GM12872 (cell line): ENCODE measurements at regions not wholly inside any gene's neighbourhood (a gene's known extent, or its start where the extent isn't known, plus 50 kb on each side); places are given as distances from the start of the nearest gene placed in this dataset.

Experiments
- CTCF ChIP-seq: IDR thresholded peaks from 3 replicates; pipeline ENCODE4 v1.5.1; 2011; ENCODE audit warnings: low read depth, mild to moderate bottlenecking, low read length, moderate library complexity; ENCODE audit not compliant: insufficient read depth

DNA sequence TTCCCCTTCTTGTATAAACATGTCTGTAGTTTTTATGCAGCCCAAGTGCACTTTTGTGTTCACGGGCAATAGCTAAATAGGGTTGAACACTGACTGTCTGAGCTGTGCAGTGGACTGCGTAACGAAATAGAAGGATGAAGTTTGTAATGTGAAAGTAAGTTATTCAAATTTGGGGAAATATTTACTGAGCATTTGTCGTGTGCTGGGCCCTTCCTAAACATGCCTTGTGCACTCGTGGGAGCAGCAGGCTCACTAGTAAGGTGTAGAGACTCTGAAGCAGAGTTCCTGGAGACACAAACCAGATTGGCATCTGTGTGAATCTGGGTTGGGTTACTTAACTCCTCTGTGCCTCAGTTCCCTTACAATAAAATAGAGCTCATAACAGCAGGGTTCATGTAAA lies 51.7 kb upstream of the C1QTNF7 start:
- TF ChIP-seq CTCF: no peak

- TF ChIP-seq CTCF: no peak
Measured at GRCh38 chr4:15376594-15376993, 51.2 kb upstream of the C1QTNF7 start.
